NCI-H345 treated with DMSO at 0.1 percent for 48 hours (cell line): ENCODE measurements at regions not wholly inside any gene's neighbourhood (a gene's known extent, or its start where the extent isn't known, plus 50 kb on each side); places are given as distances from the start of the nearest gene placed in this dataset.
"Not testable (repeated sequence)": the region's sequence is repeated elsewhere in the genome, so short reads cannot be mapped to it uniquely, and the experiment has no call there.

Source experiments
- DNase-seq: peaks from one replicate; lab custom pipeline; 2025; ENCODE audit not compliant: unreplicated experiment; lab: John Stamatoyannopoulos, UW

- DNase-seq = no peak
These were observed 83.7 kb upstream of the CTDP1 start for GRCh38 chr18:79595876-79596374.

- no peak for DNase-seq
These were observed 83.0 kb upstream of the CTDP1 start for GRCh38 chr18:79596446-79597175.

- DNase-seq = no peak
These were observed 82.3 kb upstream of the CTDP1 start for GRCh38 chr18:79597176-79597830.

GRCh38 chr18:79597831-79598632 lies 81.6 kb upstream of the CTDP1 start:
- peak; percentile 35 for DNase-seq

- no peak for DNase-seq
These were observed 80.9 kb upstream of the CTDP1 start for GRCh38 chr18:79598633-79599175.

- no peak for DNase-seq
These were observed 80.1 kb upstream of the CTDP1 start for GRCh38 chr18:79599441-79599931.

- DNase-seq = no peak
These were observed 79.5 kb upstream of the CTDP1 start for GRCh38 chr18:79600141-79600540.

GRCh38 chr18:79600596-79600995 lies 79.0 kb upstream of the CTDP1 start:
- DNase-seq = no peak

- no peak for DNase-seq
These were observed 78.4 kb upstream of the CTDP1 start for GRCh38 chr18:79601234-79601633.

- no peak for DNase-seq
These were observed 76.0 kb upstream of the CTDP1 start for GRCh38 chr18:79603321-79604204.

- DNase-seq = no peak
These were observed 75.2 kb upstream of the CTDP1 start for GRCh38 chr18:79604205-79604912.

GRCh38 chr18:79604913-79605880 lies 74.4 kb upstream of the CTDP1 start:
- no peak for DNase-seq

GRCh38 chr18:79606071-79606470 lies 73.5 kb upstream of the CTDP1 start:
- DNase-seq = not testable (repeated sequence)

GRCh38 chr18:79606621-79607331 lies 72.8 kb upstream of the CTDP1 start:
- DNase-seq = no peak

GRCh38 chr18:79607361-79607952 lies 72.1 kb upstream of the CTDP1 start:
- no peak for DNase-seq

- no peak for DNase-seq
These were observed 71.5 kb upstream of the CTDP1 start for GRCh38 chr18:79608069-79608468.

GRCh38 chr18:79608535-79608934 lies 71.1 kb upstream of the CTDP1 start:
- DNase-seq = no peak
